ENCODE measurements at regions not wholly inside any gene's neighbourhood (a gene's known extent, or its start where the extent isn't known, plus 50 kb on each side); places are given as distances from the start of the nearest gene placed in this dataset.
A peak's percentile ranks its signal among the peaks of the same experiment; 100 is the strongest.

GRCh38 chr10:120997313-120997712 lies 146.2 kb downstream of the WDR11 start:
- H3K36me3 ChIP-seq (ENCODE audit: control insufficient read depth, insufficient read depth, low read length): no peaks in the 10 kb centered on the region
- peaks cover 15% of the 10 kb centered on the region for H3K9me3 ChIP-seq (ENCODE audit: control insufficient read depth, low read length)
- H3K4me1 ChIP-seq (ENCODE audit: control insufficient read depth, insufficient read depth, low read length): peaks cover 4% of the 10 kb centered on the region
- 40% methylated on average over 1 of the region's 1 CpG; no CpG with 5 or more reads in 1 of the 2 experiments for WGBS, 2 experiments (ENCODE audit: insufficient coverage in 1 of 2, insufficient read length in 1 of 2)
- Mint-ChIP-seq H3K4me1 (peaks cover 10% of the 10 kb centered on the region), H3K4me3 (no peak overlapping the region), H3K36me3 (ENCODE audit: low read depth) (no peaks in the 10 kb centered on the region), H3K9me3 (peaks cover 10% of the 10 kb centered on the region), H3K27ac (no peak overlapping the region), H3K27me3 (ENCODE audit: insufficient read depth) (peaks cover 38% of the 10 kb centered on the region)
- DNase-seq: no peak
- no peak overlapping the region for H3K27ac ChIP-seq (ENCODE audit: low read depth, low read length)
- no peak overlapping the region for H3K4me3 ChIP-seq (ENCODE audit: low read length)
- H3K9ac ChIP-seq (ENCODE audit: extremely low read depth, low read length, poor library complexity, severe bottlenecking): no peak overlapping the region
- peaks cover 13% of the 10 kb centered on the region for H3K27me3 ChIP-seq (ENCODE audit: control insufficient read depth, insufficient read depth, low read length, poor library complexity, severe bottlenecking)
- TF ChIP-seq CTCF (conservative IDR thresholded peaks at IDR 0.05): peak; percentile 61

- 59 to 62% methylated on average over 3 of the region's 3 CpGs for WGBS, 2 experiments (ENCODE audit: insufficient coverage in 1 of 2, insufficient read length in 1 of 2)
- Histone ChIP-seq H3K36me3 (ENCODE audit: control insufficient read depth, insufficient read depth, low read length) (no peaks in the 10 kb centered on the region), H3K27me3 (ENCODE audit: control insufficient read depth, insufficient read depth, low read length, poor library complexity, severe bottlenecking) (peaks cover 13% of the 10 kb centered on the region), H3K4me3 (ENCODE audit: low read length) (no peak overlapping the region), H3K27ac (ENCODE audit: low read depth, low read length) (no peak overlapping the region), H3K9ac (ENCODE audit: extremely low read depth, low read length, poor library complexity, severe bottlenecking) (no peak overlapping the region), H3K9me3 (ENCODE audit: control insufficient read depth, low read length) (peaks cover 16% of the 10 kb centered on the region), H3K4me1 (ENCODE audit: control insufficient read depth, insufficient read depth, low read length) (peaks cover 7% of the 10 kb centered on the region)
- H3K4me3 Mint-ChIP-seq: no peak overlapping the region
- peaks cover 14% of the 10 kb centered on the region for H3K4me1 Mint-ChIP-seq
- H3K36me3 Mint-ChIP-seq (ENCODE audit: low read depth): no peaks in the 10 kb centered on the region
- no peak overlapping the region for H3K27ac Mint-ChIP-seq
- H3K9me3 Mint-ChIP-seq: peaks cover 10% of the 10 kb centered on the region
- DNase-seq: no peak
- no peak for TF ChIP-seq CTCF (conservative IDR thresholded peaks at IDR 0.05)
- peaks cover 38% of the 10 kb centered on the region for H3K27me3 Mint-ChIP-seq (ENCODE audit: insufficient read depth)
Measured at GRCh38 chr10:120997756-120998155, 146.6 kb downstream of the WDR11 start.

GRCh38 chr10:120998251-120998650 lies 147.1 kb downstream of the WDR11 start:
- Mint-ChIP-seq H3K27ac (no peak overlapping the region), H3K4me3 (no peak overlapping the region), H3K4me1 (peaks cover 18% of the 10 kb centered on the region), H3K27me3 (ENCODE audit: insufficient read depth) (peaks cover 38% of the 10 kb centered on the region), H3K9me3 (peaks cover 11% of the 10 kb centered on the region), H3K36me3 (ENCODE audit: low read depth) (no peaks in the 10 kb centered on the region)
- 78 to 87% methylated on average over 3 to 5 of the region's 5 CpGs for WGBS, 2 experiments (ENCODE audit: insufficient coverage in 1 of 2, insufficient read length in 1 of 2)
- Histone ChIP-seq H3K4me3 (ENCODE audit: low read length) (no peak overlapping the region), H3K36me3 (ENCODE audit: control insufficient read depth, insufficient read depth, low read length) (no peaks in the 10 kb centered on the region), H3K27me3 (ENCODE audit: control insufficient read depth, insufficient read depth, low read length, poor library complexity, severe bottlenecking) (peaks cover 13% of the 10 kb centered on the region), H3K9me3 (ENCODE audit: control insufficient read depth, low read length) (peaks cover 20% of the 10 kb centered on the region), H3K9ac (ENCODE audit: extremely low read depth, low read length, poor library complexity, severe bottlenecking) (no peak overlapping the region), H3K4me1 (ENCODE audit: control insufficient read depth, insufficient read depth, low read length) (peaks cover 7% of the 10 kb centered on the region), H3K27ac (ENCODE audit: low read depth, low read length) (no peak overlapping the region)
- DNase-seq: no peak
- TF ChIP-seq CTCF (conservative IDR thresholded peaks at IDR 0.05): no peak
